ENCODE measurements at regions not wholly inside any gene's neighbourhood (a gene's known extent, or its start where the extent isn't known, plus 50 kb on each side); places are given as distances from the start of the nearest gene placed in this dataset.

DNA sequence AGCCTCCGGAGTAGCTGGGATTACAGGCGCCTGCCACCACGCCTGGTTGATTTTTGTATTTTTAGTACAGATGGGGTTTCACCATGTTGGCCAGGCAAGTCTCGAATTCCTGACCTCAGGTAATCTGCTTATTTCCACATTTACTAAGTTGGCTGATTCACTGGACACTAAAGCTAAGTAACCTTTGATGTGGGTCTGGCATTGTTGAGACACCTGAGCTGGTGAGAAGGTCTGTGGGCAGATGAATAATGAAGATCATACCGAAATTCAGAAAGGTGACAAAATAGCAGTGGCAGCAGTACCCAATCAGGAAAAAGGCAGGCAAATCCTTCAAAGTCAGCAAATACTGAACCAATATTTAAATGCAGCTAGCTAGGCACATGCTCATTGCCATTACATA, 210.6 kb upstream of the ZNF608 start:
- Histone ChIP-seq H3K27ac (ENCODE audit: control insufficient read depth, insufficient read depth) (no peak overlapping the region), H3K4me2 (ENCODE audit: control insufficient read depth, insufficient read depth) (no peak overlapping the region), H3K4me1 (ENCODE audit: control insufficient read depth, insufficient read depth, low read length) (peaks cover 3% of the 10 kb centered on the region; the same call in 1 of the 2 replicates), H2AFZ (ENCODE audit: control insufficient read depth, low read depth, low read length) (no peak overlapping the region), H3K9me3 (replicated peaks; ENCODE audit: control insufficient read depth, insufficient read depth, low read length) (no peaks in the 10 kb centered on the region), H3K36me3 (ENCODE audit: control insufficient read depth in 2 of 2, insufficient read depth in 2 of 2, low read length in 1 of 2) (no peaks in the 10 kb centered on the region), H3K4me3 (no peak overlapping the region), H3K27me3 (replicated peaks in 1 of 2; ENCODE audit: control insufficient read depth in 2 of 2, insufficient read depth in 2 of 2, low read length in 1 of 2) (no peaks in the 10 kb centered on the region), H3K9ac (ENCODE audit: control insufficient read depth, insufficient read depth, low read length) (no peak overlapping the region), H4K20me1 (ENCODE audit: control insufficient read depth, insufficient read depth) (no peaks in the 10 kb centered on the region), H3K79me2 (ENCODE audit: control insufficient read depth, insufficient read depth, low read length) (no peaks in the 10 kb centered on the region)
- ChIA-PET SMC1A (ENCODE audit: uncharacterized antibody, unreplicated experiment) (interaction anchor here (0.8 to 2.4 kb wide), 12 partner anchors 9 to 193 kb away, joined by 3 to 9 read pairs (median 4); no protein-coding TSS in a partner anchor), POLR2A (no interaction called here), RAD21 (ENCODE audit: unreplicated experiment) (interaction anchor here (0.6 to 3.7 kb wide), 3 partner anchors 20 to 165 kb away, joined by 3 to 11 read pairs (median 3); no protein-coding TSS in a partner anchor), CTCF (interaction anchor here (1.2 kb wide), 1 partner anchor 38 kb away, joined by 3 read pairs; no protein-coding TSS in a partner anchor)
- TF ChIP-seq NFYB (IDR thresholded peaks at IDR 0.05; ENCODE audit: insufficient read depth, low read depth, low read length) (no peak), NR2C1 (IDR thresholded peaks at IDR 0.05) (no peak)
- TF ChIP-seq, protein P1, sequence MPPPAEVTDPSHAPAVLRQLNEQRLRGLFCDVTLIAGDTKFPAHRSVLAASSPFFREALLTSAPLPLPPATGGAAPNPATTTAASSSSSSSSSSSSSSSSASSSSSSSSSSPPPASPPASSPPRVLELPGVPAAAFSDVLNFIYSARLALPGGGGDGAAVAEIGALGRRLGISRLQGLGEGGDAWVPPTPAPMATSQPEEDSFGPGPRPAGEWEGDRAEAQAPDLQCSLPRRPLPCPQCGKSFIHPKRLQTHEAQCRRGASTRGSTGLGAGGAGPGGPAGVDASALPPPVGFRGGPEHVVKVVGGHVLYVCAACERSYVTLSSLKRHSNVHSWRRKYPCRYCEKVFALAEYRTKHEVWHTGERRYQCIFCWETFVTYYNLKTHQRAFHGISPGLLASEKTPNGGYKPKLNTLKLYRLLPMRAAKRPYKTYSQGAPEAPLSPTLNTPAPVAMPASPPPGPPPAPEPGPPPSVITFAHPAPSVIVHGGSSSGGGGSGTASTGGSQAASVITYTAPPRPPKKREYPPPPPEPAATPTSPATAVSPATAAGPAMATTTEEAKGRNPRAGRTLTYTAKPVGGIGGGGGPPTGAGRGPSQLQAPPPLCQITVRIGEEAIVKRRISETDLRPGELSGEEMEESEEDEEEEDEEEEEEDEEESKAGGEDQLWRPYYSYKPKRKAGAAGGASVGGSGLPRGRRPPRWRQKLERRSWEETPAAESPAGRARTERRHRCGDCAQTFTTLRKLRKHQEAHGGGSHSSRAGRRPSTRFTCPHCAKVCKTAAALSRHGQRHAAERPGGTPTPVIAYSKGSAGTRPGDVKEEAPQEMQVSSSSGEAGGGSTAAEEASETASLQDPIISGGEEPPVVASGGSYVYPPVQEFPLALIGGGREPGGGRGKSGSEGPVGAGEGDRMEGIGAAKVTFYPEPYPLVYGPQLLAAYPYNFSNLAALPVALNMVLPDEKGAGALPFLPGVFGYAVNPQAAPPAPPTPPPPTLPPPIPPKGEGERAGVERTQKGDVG (CRISPR knock-in tag; IDR thresholded peaks at IDR 0.05): no peak
- 80% methylated on average over 5 of the region's 5 CpGs for WGBS (ENCODE audit: insufficient coverage, insufficient replicate concordance, low lambda C conversion rate, missing lambda C conversion rate)
- ATAC-seq (no peak), FAIRE-seq (no peak), DNase-seq (ENCODE audit: low read depth, low spot score) (no peak)
- intact Hi-C loops (cut with micrococcal nuclease; ENCODE audit: unreplicated experiment): no loop called here
- no TSS peak for BruUV-seq (replicated peaks)
- in situ Hi-C loops (cut with MboI): no loop called here

DNA sequence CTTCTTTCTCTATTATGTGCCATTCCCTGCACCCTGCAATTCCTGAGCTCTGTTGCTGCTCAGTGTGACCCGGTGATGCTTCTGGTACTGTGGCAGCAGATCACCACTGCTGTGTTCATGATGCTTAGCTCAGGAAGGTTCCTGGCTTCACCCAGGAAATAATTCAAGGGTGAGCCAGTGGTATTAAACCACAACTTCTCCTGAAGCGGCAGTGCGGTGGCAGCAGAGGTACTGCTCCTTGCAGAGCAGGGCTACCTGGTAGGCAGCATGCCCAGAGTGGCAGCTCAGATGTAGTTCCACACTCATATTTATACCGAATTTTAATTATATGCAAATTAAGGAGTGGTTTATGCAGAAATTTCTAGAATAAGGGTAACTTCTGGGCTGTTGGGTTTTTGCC, 213.8 kb upstream of the ZNF608 start:
- no peak overlapping the region for H2AFZ ChIP-seq (ENCODE audit: control insufficient read depth, low read depth, low read length)
- 66% methylated on average over 4 of the region's 4 CpGs for WGBS (ENCODE audit: insufficient coverage, insufficient replicate concordance, low lambda C conversion rate, missing lambda C conversion rate)
- POLR2A ChIA-PET: interaction anchor here (0.6 kb wide), 1 partner anchor 380 kb away, joined by 4 read pairs; no protein-coding TSS in a partner anchor

More for the DNA sequence above, 213.8 kb upstream of the ZNF608 start:
- no peak for TF ChIP-seq CBFB (IDR thresholded peaks at IDR 0.05; ENCODE audit: low read depth)
- TF ChIP-seq, protein P1 (CRISPR knock-in tag; IDR thresholded peaks at IDR 0.05): no peak
- Histone ChIP-seq H3K9ac (ENCODE audit: control insufficient read depth, insufficient read depth, low read length) (no peak overlapping the region), H3K4me3 (no peak overlapping the region), H3K27ac (ENCODE audit: control insufficient read depth, insufficient read depth) (no peak overlapping the region), H3K9me3 (replicated peaks; ENCODE audit: control insufficient read depth, insufficient read depth, low read length) (no peaks in the 10 kb centered on the region), H3K79me2 (ENCODE audit: control insufficient read depth, insufficient read depth, low read length) (no peaks in the 10 kb centered on the region), H3K36me3 (ENCODE audit: control insufficient read depth in 2 of 2, insufficient read depth in 2 of 2, low read length in 1 of 2) (no peaks in the 10 kb centered on the region), H3K4me2 (ENCODE audit: control insufficient read depth, insufficient read depth) (no peak overlapping the region), H3K4me1 (ENCODE audit: control insufficient read depth, insufficient read depth, low read length) (no peaks in the 10 kb centered on the region), H3K27me3 (replicated peaks in 1 of 2; ENCODE audit: control insufficient read depth in 2 of 2, insufficient read depth in 2 of 2, low read length in 1 of 2) (no peaks in the 10 kb centered on the region), H4K20me1 (ENCODE audit: control insufficient read depth, insufficient read depth) (no peaks in the 10 kb centered on the region)
- DNase-seq (ENCODE audit: low read depth, low spot score) (no peak), FAIRE-seq (no peak), ATAC-seq (no peak)
- in situ Hi-C loops (cut with MboI): no loop called here
- RAD21 ChIA-PET (ENCODE audit: unreplicated experiment): no interaction called here
- CTCF ChIA-PET: interaction anchor here (1.1 kb wide), 2 partner anchors 16 to 38 kb away, joined by 3 read pairs; no protein-coding TSS in a partner anchor
- intact Hi-C loops (cut with micrococcal nuclease; ENCODE audit: unreplicated experiment): no loop called here
- no TSS peak for BruUV-seq (replicated peaks)
- SMC1A ChIA-PET (ENCODE audit: uncharacterized antibody, unreplicated experiment): interaction anchor here (1.2 to 1.3 kb wide), 2 partner anchors 23 to 1638 kb away, joined by 3 to 4 read pairs; no protein-coding TSS in a partner anchor

All from GM12878 (cell line).